ENCODE measurements at regions not wholly inside any gene's neighbourhood (a gene's known extent, or its start where the extent isn't known, plus 50 kb on each side); places are given as distances from the start of the nearest gene placed in this dataset.

DNA sequence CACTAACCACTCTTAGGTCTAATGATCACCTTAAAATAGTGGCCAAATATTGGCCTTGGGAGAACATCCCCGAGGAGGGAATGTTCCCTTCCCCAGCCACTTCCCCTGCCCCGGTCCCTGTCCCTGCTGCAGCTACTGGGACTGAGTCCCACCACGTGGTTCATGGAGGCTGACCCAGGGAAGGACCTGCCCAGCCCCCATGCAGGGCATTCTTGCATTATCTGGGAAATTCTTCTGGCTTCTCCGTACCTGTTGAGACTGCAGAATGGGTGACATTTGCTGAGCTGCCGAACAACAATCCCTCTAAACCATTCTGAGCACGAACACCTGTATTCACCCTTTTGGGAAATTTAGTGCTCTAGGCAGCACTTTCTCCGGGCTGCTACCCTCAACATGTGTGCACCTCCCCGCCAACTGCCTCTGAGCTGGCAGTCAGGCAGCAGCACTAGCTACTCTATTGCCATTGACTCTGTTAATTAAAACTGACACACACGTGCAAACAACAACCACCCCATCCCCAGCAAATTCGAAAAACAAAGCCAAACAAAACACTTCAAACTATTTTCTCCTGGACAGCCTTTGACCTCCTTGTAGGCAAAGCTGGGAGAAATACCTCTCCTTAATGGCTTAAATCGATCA lies 567.4 kb upstream of the MKI67 start:
- DNase-seq (ENCODE audit: extremely low read depth, low read depth): no peak
- TF ChIP-seq, protein P1, sequence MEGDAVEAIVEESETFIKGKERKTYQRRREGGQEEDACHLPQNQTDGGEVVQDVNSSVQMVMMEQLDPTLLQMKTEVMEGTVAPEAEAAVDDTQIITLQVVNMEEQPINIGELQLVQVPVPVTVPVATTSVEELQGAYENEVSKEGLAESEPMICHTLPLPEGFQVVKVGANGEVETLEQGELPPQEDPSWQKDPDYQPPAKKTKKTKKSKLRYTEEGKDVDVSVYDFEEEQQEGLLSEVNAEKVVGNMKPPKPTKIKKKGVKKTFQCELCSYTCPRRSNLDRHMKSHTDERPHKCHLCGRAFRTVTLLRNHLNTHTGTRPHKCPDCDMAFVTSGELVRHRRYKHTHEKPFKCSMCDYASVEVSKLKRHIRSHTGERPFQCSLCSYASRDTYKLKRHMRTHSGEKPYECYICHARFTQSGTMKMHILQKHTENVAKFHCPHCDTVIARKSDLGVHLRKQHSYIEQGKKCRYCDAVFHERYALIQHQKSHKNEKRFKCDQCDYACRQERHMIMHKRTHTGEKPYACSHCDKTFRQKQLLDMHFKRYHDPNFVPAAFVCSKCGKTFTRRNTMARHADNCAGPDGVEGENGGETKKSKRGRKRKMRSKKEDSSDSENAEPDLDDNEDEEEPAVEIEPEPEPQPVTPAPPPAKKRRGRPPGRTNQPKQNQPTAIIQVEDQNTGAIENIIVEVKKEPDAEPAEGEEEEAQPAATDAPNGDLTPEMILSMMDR (IDR thresholded peaks at IDR 0.05; ENCODE audit: low read depth, low read length): no peak

DNA sequence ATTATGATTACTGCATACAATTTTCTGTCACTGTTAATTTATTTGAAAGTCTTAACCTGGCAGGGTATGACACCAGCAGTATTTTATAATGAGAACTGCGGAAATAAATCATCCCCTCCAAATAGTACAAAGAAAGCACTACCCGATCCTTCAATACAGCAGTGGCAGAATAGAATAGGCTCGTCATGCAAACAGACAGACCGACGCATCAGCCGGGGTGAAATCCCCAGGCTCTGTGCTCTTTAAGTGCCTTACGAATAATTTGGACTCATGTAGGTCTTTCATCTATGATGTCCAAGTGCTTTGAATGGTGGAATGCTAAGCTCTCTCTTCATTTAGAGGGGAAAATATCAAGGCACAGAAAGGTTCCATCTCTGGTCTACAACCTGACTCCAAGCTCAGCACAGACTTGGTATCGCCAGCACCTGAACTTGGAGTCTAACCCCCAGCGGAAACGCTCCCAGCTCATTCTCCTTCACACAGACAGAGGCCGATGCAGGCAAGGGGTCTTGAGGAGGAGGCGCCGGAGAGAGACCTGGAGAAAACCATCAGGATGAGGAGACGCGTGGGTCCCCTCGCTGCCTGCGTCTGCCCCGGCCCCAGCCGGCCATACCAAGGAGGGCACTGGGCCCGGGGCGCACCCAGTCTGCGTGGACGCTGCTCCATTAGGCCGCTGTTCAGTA lies 568.1 kb upstream of the MKI67 start:
- TF ChIP-seq, protein P1 (IDR thresholded peaks at IDR 0.05; ENCODE audit: low read depth, low read length): no peak
- DNase-seq (ENCODE audit: extremely low read depth, low read depth): no peak

DNA sequence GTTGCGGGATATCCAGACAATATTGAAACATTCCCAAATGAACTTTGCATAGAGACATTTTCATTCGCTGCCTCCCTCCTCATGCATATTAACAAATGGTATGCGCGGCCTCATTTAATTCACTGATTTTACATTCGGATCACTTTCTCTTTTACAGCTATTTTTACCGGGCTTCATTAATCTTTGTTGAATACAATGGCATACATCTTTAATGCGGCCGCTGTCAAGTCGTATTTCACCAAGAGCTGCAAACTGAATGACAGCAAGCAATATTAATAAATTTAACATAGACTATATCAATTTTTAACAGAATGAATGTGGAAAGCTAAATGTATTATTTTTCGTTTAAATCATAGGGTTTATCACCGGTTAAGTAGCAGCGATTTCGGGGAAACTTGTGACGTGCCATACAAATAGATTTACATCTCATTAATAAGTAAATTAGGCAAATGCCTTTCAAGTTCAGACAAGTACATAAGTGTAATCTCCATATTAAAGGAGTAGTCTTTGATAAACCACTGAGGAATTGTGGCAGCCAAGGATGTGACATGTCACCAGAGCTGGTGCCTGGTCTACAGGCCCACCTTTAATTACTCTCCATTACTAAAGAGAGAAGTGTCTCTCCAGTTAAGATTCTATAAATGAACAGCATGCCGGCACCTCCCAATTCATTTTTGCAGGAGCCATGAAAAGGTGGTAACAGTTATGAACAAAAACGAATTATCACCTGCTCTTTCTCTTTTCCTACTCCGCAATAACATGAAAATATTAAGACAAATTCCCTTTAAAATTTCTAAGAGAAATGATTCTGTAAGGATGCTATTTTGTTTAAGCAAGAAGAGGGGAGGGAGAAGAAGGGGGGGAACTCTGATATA lies 568.9 kb upstream of the MKI67 start:
- TF ChIP-seq, protein P1 (IDR thresholded peaks at IDR 0.05; ENCODE audit: low read depth, low read length): no peak
- DNase-seq (ENCODE audit: extremely low read depth, low read depth): no peak

DNA sequence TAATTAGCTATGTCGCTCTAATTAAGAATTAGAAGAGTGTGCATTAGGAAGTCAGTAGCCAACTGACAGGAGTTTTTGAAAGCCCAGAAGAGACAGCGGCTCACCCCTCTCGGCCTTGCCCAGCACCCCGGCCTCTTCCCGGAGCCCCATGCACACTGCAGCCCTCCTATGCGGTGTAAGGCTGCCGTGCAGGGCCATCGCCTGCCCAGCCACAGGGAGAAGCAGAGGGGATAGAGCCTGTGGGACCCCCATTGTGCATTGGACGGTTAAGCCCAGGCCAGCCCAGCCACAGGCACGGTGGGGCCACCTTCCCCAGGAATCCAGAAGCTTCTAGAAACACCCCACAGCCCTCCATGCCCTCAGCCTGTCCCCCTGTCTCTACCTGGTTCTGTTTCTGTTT lies 569.7 kb upstream of the MKI67 start:
- TF ChIP-seq, protein P1 (IDR thresholded peaks at IDR 0.05; ENCODE audit: low read depth, low read length): no peak
- no peak for DNase-seq (ENCODE audit: extremely low read depth, low read depth)

DNA sequence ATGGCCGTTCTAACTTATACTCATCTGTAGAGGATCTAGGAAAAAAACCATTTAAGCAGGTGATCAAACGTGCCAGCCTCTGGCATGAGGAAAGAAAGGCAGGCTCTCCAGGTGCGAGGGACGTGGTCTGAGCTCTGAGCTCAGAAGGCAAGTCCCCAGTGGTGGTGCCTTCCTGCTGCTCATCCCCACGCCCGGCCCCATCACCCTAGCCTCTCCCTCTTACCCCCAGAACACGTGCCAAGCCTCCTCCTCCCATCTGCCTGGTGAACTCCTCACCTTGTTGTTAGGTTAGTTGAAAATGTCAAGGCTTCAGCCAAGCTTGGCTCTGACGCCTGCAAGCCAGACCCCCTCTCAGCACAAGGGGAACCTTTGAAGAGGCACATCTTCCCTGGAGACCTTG lies 571.2 kb upstream of the MKI67 start:
- no peak for DNase-seq (ENCODE audit: extremely low read depth, low read depth)
- TF ChIP-seq, protein P1 (IDR thresholded peaks at IDR 0.05; ENCODE audit: low read depth, low read length): no peak

DNA sequence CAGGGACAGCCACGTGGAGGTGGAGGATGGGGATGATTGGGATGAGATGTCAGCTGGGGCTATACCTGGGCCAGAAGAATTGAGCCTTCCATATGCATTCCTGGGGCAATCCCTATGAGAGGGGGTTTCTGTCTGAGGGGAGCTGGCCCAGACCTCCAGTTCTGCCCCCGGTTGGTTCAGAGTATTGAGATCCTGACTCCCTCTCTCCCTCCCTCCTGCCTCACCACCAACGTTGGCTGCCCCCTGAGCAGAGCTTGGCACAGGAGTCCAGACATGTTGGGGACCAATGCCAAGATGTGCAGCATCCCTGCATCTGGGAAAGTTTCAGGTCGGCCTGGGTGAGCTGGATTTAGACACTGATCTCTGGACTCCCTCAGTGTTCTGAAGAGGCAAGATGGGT lies 575.2 kb upstream of the MKI67 start:
- DNase-seq (ENCODE audit: extremely low read depth, low read depth): no peak
- TF ChIP-seq, protein P1 (IDR thresholded peaks at IDR 0.05; ENCODE audit: low read depth, low read length): no peak

DNA sequence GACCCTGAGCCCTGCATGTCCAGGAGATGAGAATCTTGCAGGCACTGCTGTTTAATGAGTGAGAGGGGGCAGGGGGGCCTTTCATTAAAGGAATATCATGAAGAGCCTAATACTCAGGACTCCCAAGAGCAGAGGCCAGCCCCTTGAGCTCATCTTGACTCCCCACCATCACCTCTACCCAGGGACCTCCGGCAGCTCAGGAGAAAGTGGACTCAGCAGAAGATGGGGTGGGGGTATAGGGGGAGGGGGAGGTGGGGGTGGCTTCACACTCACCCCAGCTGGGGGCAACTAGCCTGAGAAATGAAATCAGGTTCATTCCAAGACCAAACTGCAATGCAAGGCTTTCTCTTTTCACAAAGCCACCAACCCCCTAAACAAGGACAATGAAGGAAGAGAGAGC lies 575.6 kb upstream of the MKI67 start:
- DNase-seq (ENCODE audit: extremely low read depth, low read depth): no peak
- TF ChIP-seq, protein P1 (IDR thresholded peaks at IDR 0.05; ENCODE audit: low read depth, low read length): no peak
